Right hindlimb (tissue), 1 donor: ENCODE measurements at regions not wholly inside any gene's neighbourhood (a gene's known extent, or its start where the extent isn't known, plus 50 kb on each side); places are given as distances from the start of the nearest gene placed in this dataset.
A peak's percentile ranks its signal among the peaks of the same experiment; 100 is the strongest.

ENCODE experiments used
- DNase-seq: peaks from one replicate; pipeline ENCODE4 v3.0.0-alpha.2; 2018

DNA sequence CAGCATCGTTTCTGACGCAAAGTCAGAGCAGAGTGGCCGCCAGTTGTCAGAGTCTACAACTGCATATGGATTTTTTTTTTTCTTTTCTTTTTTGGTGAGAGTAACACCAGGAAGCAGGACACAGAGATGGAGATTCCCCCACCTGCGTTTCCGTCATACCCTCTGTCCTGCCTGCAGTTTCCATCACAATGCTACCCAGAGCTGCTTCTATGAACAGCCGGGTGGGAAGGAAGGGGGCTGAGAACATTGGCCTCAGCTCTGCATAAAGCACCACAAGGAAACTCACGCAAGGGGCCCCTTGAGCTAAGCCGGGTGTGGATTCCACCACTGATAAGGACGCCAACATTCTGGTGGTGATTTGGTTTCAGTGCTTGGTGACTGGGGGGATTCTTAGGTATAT, 183.5 kb upstream of the AFDN start:
- DNase-seq = no peak

DNA sequence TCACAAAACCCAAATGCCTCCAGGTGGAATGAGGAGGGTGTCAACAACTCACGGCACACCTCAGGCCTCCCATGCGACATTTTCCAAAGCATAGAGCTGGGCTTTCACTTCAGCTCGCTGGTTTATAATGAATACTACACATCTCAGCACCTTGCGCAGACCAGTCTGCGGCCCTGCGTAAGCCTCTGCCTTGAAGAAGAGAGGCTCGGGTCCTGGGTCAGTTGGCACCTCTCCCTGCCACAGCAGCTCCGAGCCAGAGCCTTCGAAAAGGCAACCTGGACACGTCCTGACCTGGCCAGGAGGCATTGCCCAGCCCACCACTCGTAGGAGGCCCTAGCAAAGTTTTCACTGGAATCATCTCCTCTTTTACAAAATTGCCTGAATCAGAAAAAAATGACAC, 183.0 kb upstream of the AFDN start:
- DNase-seq = no peak

DNA sequence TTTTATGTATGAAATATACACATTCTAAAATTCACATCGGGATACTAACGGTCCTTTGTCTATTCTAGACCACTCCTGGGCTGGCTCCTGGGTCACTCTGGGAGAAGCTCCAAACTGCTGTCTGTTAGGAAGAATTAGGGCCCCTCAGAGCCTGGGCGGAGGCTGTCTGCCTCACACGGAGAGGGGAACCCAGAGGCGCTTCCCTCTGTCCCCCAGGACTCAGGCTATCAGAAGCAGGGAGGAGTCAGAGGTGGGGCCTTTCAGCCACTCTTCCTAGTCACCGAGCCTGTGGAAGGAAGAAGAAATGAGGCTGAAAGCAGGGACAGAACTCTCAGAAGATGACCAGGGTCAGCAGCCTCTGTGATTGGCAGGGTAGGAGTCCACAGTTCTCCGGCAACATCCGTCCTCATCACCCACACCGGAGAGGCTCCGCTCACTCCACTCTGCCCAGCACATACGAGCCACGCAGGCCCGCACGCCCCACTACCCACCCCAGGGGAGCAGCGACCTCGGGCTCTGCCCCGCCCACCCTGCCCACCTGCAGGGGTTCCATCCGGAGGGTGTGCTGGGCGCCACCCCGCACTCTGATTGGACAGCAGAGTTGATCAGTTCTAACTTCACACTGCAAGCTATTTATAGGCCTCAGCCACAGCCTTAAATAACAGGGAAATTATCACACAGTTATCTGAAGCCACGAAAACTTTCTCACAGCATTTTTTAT, 182.1 kb upstream of the AFDN start:
- DNase-seq = peak; percentile 55

DNA sequence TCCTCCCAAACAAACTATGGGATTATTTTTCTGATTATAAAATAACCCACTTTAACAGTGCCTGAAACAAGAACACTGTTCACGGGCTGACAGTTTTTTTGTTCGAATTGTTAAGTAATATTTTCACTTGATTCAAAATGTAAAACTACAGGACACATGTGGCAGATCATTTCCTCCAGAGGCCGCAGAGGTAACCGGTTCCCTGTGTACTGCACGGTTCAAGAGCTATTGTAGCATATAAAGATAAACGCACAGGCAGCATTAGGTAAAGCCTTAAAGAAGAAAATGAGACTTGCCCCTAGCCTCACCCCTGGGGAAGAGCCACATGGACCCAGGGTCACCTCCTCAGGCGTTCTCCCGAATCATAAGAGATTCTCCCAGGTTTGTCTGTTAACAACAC, 181.3 kb upstream of the AFDN start:
- no peak for DNase-seq

DNA sequence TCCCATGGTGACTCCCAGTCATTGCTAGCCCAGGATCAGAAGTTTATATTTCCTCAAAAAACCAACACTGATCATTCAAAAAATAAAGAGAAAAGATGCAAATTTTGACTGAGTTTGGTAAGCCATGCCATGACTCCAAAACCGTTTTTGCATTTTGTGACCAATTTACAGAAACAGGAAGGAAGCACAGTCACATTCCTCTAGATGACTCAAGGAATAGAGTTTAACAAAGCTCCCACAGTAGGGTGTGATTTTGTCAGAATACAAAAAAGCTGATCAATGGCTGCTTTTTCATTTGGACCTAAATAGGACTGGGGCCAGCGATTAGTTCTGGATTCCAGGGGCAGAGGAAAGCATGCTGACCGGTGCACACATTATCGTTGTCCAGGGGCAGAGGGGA, 179.4 kb upstream of the AFDN start:
- DNase-seq = no peak

DNA sequence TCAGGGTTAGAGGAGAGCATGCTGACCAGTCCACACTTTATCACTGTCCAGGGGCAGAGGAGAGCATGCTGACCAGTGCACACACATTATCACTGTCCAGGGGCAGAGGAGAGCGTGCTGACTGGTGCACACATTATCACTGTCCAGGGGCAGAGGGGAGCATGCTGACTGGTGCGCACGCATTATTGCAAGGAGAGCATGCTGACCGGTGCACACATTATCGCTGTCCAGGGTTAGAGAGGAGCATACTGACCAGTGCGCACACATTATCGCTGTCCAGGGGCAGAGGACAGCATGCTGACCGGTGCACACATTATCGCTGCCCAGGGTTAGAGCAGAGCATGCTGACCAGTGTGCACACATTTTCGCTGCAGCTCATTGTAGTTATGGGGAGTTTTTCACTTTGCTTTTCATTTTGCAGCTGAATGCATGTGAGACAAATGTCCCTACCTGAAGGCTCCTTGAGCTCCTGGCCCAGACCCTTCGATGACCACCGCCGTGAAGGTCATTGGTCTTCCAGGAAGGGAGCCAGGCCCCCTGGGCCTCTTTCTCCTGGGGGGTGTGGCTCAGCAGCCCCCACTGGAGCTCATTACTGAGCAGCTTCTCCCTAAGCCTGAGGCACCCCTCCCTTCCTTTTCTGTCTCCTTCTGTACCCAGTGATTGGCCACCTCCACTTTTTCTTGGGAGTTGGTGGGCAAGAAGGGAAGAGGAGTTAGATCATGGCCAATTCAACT, 178.8 kb upstream of the AFDN start:
- no peak for DNase-seq

DNA sequence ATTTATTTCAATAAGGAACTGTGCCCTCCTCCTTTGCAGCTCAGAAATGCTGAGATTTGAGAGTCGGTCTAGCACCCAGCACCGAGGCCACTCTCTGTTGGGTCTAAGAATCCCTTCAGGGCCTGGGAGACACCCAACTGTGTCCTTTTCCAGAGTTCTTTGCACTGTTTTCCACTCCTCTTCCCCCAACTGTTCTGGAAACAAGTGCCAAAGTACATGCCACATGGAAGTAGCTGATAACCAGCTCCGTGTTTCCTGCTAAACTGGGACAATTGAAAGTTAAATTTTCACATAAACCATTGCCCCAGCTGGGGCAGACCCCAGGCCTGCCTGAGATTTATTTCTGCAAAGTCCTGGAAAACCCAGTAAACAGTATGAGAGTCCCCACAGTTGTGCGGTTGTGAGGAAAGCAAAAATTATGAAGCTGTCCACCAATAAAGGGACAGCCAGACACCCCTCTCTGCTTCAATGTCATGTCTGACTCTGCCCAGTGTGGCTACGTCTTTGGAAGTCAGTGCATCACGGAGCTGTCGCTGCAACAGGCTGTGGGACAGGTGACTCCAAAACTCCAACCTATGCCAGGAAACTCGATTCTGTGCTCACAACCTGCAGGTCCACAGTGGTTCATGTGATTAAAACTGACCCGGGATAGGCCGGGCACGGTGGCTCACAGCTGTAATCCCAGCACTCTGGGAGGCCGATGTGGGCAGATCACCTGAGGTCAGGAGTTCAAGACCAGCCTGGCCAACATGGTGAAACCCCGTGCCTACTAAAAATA, 178.0 kb upstream of the AFDN start:
- DNase-seq = no peak

DNA sequence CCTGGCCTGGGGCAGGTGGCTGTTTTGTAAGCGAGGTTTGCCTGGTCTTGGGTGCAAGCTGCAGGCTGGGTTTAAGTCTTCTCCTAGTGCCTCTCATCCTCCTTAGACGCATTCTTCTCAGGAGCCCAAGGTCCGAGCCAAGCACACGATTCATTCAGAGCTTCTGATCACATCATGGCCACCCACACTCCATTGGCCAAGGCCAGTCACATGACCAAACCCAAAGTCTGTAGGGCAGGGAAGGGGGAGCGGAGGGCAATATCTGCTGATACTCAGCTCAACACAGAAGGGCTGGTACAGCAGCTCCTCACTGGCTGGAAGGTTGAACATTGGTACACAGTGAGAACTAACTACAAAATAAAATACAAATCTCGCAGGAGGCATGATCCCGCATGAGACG, 177.2 kb upstream of the AFDN start:
- DNase-seq = no peak

DNA sequence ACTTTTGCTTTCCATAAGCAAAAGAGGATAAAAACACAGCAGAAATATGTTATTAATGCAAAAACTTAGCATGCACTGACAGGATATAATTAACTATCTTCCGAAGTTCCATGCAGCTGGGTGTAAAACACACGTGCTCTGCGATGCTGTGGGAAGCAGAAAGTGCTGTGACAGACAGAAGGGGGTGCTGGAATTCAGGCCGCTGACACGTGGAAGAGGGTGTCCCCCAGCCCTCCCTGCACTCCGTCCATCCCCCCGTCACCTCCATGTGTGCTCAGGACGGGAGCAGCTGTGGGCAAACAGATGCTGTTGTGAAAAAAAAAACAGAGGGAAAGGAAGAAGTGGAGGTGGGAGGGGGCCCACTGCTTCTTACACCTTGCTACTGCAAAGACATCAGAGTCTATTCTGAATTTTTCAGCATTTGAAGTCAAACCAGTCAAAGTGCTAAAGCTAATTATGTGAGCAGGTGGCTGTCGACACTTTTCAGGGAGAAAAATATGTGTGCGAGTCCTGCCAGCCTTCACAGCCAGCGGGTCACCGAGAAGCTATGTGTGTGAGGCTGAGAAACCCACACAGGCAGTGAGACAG, 175.9 kb upstream of the AFDN start:
- DNase-seq = no peak

DNA sequence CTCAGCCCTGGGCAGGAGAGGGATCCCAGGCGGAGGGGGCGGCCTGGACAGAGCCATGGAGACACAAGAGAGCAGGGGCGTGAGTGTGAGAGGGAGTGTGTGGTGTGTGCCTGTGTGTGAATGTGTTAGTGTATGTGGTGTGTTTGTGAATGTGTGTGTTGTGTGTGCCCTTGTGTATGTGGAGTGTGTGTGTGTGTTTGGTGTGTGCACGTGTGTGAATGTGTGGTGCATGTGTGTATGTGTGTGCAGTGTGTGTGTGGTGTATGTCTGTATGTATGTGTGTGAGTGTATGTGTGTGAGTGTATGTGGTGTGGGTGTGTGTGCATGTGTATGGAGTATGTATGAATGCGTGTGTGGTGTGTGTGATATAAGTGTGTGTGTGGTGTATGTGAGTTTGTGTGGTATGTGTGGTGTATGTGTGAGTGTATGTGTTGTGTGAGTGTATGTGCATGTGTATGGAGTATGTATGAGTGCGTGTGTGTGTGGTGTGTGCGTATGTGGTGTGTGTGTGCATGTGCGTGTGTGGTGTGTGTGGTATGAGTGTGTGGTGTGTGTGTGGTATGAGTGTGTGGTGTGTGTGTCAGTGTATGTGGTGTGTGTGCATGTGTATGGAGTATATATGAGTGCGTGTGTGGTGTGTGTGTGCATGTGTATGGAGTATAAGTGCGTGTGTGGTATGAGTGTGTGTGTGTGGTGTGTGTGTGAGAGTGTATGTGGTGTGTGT, 175.2 kb upstream of the AFDN start:
- no peak for DNase-seq

DNA sequence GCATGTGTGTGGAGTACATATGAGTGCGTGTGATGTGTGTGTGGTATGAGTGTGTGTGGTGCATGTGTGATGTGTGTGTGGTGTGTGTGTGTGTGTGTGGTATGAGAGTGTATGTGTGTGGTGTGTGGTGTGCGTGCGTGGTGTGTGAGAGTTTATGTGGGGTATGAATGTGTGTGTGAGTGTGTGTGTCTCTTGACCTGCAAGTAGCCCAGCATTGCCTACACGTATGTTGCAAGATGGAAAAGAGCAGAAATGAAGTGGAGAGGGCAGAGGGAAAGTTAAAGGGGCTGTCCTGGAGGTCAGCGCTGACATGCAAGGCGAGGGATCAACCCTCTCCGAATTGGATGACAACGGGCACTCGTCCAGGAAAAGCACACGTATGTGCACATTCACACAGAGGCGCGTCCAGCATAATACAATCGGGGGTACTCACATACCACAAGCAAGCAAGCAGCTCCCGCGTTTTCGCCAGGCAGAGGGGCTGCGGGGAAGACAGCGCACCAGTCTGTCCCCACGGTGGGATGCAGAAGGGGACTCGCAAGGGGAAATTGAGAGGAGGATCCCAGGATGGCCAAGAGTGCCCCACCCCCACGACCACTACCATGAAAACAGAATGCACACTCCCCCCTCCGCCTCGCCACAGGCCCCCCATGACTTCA, 174.5 kb upstream of the AFDN start:
- DNase-seq = no peak

DNA sequence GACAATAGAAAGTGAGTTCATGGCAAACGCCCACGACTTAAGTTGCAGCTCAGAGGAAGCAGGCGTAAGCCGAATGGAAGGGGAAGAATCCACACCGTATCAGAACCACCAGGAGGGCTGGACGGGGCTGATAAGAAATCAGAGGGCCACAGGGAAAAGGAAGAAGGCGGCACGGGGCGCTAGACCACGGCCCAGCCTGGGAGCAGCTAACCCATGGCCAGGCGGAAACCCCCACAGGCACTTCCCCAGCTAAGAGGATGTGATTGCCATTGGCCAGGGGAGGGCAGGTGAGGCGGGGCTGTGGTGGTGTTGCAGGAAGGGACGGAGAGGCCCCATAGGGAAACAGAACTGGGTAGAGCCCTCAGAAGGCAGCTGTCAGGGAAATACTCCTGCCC, 174.0 kb upstream of the AFDN start:
- no peak for DNase-seq

DNA sequence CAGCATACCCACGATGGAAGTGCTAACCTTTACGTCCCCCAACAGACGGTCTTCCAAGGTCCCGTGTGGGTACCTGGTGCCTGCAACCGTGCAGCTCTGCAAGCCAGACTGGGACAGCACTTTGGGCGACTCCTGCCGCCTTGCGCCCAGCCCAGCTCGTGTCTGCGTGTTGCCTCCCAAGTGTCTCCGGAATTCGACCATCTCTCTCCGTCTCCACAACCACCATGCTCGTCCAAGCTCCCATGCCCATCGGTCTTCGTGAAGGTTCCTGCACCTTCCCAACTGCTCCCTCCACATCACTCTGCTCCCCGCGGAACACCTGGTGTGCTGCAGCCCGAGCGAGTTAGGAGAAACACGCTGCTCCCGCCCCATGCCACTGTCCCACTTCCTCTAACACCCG, 173.2 kb upstream of the AFDN start:
- DNase-seq = no peak

DNA sequence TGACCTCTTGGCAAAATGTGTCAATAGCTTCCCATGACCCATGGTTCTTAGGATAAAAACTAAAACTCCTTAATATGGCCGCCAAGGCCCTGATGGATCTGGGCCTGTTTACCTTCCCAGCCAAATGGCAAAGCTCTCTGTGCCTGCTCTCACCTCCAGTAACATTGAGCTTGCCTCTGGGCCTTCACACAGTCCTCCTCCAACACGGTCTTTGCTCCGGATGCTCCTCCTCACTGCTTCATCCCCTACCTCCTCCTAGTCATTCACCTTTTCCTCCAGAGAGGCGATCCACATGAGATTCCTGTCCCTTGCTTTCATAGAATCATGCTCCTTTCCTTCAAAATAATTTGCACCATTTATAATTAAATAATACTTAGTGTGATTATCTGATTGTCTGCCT, 172.3 kb upstream of the AFDN start:
- no peak for DNase-seq

DNA sequence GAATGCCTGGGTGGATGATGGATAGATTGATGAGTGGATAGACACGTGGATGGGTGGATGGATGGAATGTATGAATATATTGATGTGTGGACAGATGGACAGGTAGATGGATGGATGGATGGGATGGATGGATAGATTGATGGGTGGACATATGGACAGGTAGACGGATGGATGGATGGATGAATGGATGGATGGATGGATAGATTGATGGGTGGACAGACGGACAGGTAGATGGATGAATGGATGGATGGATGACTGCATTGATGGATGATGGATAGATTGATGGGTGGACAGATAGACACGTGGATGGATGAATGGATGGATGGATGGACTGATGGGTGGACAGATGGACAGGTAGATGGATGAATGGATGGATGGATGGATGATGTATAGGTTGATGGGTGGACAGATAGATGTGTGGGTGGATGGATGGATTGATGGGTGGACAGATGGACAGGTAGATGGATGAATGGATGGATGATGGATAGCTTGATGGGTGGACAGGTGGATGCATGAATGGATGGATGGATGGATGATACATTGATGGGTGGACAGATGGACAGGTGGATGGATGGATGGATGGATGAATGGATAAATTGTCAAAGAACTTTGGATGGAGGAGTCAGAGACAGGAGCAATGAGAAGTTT, 171.4 kb upstream of the AFDN start:
- DNase-seq = no peak

DNA sequence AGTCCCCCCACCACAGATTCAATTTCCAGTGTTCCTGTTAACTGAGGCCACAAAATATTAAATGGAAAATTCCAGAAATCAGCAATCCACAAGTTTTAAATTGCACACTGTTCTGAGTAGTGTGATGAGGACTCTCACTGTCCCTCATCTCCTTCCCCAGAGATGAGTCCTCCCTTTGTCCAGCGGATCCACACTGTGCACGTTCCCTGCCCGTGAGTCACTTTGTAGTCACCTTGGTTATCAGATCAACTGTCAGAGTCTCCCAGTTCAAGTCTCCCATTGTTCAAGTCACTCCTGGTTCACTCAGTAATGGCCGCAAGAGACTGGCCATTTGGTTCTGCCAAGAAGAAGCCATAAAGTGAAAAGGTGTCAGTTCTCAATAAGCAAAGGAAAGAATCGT, 168.6 kb upstream of the AFDN start:
- DNase-seq = no peak

DNA sequence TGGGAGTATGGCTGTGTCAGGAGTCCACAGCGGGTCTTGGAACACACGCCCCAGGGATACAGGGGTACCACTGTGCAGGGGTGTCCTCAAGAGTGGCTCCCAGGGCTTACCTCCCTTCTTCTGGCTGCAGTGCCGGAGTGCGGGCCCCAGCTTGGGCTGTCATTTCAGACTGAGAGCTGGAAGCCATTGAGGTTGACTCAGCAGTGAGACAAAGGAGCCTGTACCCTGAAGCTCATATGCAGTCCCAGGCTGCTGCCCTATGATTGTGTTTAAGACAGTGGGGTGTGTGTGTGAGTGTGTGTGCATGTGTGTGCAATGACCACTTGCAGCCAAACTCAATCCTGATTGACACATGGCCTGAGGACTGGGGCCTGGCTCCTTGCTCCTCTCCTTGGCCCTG, 167.7 kb upstream of the AFDN start:
- DNase-seq = no peak

DNA sequence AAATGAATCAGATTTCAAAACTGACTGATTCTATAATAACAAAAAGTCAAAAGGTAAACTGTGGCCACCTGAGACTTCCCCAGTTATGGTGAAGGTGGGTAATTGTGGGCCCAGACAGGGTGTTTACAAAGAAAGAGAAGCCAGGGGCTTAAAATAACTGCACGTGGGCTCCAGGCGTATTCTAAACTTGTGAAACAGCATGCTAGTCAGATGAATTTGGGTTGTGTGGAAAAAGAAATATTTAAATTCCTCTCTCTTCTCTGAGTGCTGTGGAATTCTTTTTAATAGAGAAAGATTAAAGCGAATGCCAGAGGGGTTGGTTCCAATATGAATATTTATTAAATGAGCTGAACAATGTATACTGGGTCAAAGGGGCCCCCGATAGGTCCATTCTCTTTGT, 166.3 kb upstream of the AFDN start:
- no peak for DNase-seq

DNA sequence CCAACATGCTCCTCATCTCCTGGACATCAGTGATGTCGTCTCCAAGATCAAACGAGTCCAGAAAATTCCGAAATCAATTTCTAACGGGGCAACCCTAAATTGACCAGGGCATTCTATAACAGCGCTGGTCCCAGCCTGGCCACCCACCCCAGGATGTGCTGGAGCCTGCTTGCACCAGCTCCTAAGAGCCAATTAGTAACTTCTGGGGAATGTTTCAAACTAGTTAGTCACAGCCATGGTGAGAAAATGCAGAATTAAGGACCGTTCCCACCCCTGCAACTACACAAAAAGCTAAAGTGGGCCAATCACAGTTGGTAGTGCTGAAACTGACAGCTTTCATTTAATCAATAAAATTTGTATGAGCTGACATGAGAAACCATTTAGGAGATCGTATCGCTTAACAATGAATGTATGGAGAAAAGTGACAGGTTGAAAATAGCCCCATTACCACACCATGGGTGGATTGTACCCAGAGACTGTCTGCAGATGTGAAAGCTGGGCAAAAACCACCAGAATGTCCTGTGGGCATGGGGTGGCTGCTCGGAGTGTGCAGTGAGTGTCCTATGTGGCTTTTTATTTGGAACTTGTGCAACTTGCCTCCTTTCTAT, 165.7 kb upstream of the AFDN start:
- no peak for DNase-seq

DNA sequence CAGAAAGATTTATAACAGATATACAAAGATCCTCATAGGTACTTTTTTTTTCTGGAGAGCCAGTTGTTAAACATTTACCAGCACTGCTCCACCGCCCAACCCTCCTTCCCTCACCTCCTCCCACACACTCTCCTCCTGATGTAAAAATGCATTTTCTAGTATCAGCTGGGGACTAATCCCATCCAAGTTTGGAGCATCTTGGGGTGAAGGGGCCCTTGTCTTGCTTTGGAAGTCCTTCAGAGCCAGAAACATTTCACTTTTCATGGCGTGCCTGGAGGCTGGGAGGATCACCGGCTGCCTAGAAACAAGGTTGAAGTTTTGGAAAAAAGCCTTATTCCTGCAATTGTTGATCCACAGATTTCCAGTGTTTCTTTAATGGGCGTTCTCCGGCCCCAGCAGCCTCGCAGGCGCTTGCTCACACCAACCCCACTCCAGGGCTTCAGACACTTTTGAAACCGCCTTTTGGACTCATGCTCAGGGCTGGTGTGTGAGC, 165.1 kb upstream of the AFDN start:
- peak; percentile 76 for DNase-seq
